ENCODE measurements at regions not wholly inside any gene's neighbourhood (a gene's known extent, or its start where the extent isn't known, plus 50 kb on each side); places are given as distances from the start of the nearest gene placed in this dataset.

- no peak for TF ChIP-seq HOMEZ (CRISPR knock-in tag; IDR thresholded peaks at IDR 0.05; ENCODE audit: low read depth)
- no peak for TF ChIP-seq NFAT5 (CRISPR knock-in tag; IDR thresholded peaks at IDR 0.05)
- no peak for TF ChIP-seq NCOA1 (CRISPR knock-in tag; IDR thresholded peaks at IDR 0.05)
- TF ChIP-seq AHR (CRISPR knock-in tag; IDR thresholded peaks at IDR 0.05), result no peak
- Histone ChIP-seq H3K9me3 (ENCODE audit: low read length) (no peaks in the 10 kb centered on the region), H3K4me1 (ENCODE audit: insufficient read depth, low read length) (peaks cover 25% of the 10 kb centered on the region), H3K27ac (ENCODE audit: extremely low read length, insufficient read depth, low read length) (no peak overlapping the region), H3K4me3 (replicated peaks in 1 of 3; ENCODE audit: insufficient read depth in 1 of 3, low read depth in 2 of 3, low read length in 3 of 3) (no peak overlapping the region), H3K27me3 (ENCODE audit: control insufficient read depth in 1 of 2, insufficient read depth in 2 of 2, low read length in 2 of 2) (peaks cover 5 to 18% of the 10 kb centered on the region in 2 experiments; a peak in 3 of 5 replicates), H3K9ac (ENCODE audit: insufficient read depth, low read depth, low read length) (no peak overlapping the region), H3K4me2 (ENCODE audit: low read depth, low read length) (no peak overlapping the region), H4K20me1 (ENCODE audit: insufficient read depth, low read length) (no peaks in the 10 kb centered on the region), H2AFZ (ENCODE audit: low read length) (no peak overlapping the region), H3K36me3 (replicated peaks in 1 of 2; ENCODE audit: control insufficient read depth in 1 of 2, insufficient read depth in 2 of 2, low read length in 2 of 2) (no peaks in the 10 kb centered on the region), H3K79me2 (ENCODE audit: insufficient read depth, low read length) (no peaks in the 10 kb centered on the region)
- BruUV-seq (replicated peaks), result no TSS peak
- ChIA-PET CTCF (ENCODE audit: low intra/inter-chr PET ratio, low total read pairs) (no interaction called here), POLR2A (no interaction called here)
- no peak for DNase-seq (ENCODE audit: low spot score)
- 80% methylated on average over 1 of the region's 5 CpGs for WGBS (ENCODE audit: low lambda C conversion rate)
- FAIRE-seq, result no peak
- in situ Hi-C loops (cut with HindIII; ENCODE audit: extremely low pct_ligation_motif_present, low pct_unique_long_range_greater_than_20kb), result no loop called here
- ATAC-seq, result no peak
- intact Hi-C loops (cut with micrococcal nuclease; ENCODE audit: unreplicated experiment), result no loop called here
These were observed 93.8 kb upstream of the RUNX3 start for GRCh38 chr1:25023826-25024225.

Data from HepG2 (cell line).